ENCODE measurements at regions not wholly inside any gene's neighbourhood (a gene's known extent, or its start where the extent isn't known, plus 50 kb on each side); places are given as distances from the start of the nearest gene placed in this dataset.

DNA sequence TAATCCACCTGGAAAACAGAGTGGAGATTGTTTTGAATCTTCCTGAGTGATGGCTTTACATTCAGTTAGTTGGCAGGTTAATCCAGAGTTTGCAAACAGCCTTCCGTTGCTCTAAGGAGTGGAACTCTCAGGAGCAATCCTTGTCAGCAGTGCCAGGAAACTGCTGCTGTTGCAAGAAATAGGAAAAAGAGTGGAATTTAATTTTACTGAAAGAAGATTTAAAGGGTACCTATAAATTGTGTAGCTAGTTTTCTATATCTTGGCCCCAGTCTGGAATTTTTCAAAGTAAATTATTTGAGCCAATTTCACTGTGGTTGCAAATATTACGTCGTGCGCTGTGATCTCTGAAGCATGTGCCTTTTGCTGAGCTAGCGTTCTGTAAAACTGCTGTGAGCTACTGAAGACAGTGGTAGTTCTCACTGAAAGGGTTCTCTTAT, 55.5 kb upstream of the SLC5A12 start:
- in situ Hi-C loops (cut with HindIII; ENCODE audit: low sequenced_read_pairs): no loop called here

- in situ Hi-C loops (cut with HindIII; ENCODE audit: low sequenced_read_pairs): no loop called here
Observed at GRCh38 chr11:26778000-26778757, 56.3 kb upstream of the SLC5A12 start.

DNA sequence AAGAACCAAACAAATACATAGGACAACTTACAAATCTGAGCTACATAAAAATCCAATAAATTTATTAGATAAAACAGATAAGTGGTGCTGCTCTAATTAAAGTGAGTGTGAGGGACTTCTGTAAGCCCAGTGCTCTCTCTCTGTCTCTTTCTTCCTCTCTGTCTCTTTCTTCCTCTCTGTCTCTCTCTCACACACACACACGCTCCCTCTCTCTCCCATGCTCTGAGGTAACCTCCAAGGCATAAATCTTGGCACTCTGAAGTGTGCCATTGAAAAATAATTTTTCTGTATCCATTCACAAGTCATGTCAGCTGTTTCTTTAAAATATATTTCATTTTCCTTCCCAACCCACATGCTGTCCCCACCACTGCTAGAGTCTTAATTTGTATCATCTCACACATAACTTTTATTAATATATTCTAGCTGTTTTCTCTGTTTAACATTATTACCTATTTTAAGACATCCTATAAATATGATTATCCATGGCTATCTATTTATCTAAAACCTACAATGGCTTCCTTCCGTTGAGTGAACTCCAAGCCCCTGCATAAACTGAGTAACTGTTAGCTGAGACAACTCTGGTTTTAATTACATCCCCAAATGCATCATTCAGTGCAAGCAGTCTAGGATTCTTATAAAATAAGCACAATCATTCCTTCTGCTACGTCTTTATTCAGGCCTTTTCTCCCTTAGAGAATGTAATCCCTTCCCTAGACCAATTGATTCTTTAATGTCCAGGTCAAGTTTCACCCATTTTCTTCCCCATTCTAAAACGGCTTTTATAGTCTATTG, 57.4 kb upstream of the SLC5A12 start:
- in situ Hi-C loops (cut with HindIII; ENCODE audit: low sequenced_read_pairs): no loop called here

GRCh38 chr11:26780376-26781085, 58.7 kb upstream of the SLC5A12 start:
- in situ Hi-C loops (cut with HindIII; ENCODE audit: low sequenced_read_pairs): no loop called here

DNA sequence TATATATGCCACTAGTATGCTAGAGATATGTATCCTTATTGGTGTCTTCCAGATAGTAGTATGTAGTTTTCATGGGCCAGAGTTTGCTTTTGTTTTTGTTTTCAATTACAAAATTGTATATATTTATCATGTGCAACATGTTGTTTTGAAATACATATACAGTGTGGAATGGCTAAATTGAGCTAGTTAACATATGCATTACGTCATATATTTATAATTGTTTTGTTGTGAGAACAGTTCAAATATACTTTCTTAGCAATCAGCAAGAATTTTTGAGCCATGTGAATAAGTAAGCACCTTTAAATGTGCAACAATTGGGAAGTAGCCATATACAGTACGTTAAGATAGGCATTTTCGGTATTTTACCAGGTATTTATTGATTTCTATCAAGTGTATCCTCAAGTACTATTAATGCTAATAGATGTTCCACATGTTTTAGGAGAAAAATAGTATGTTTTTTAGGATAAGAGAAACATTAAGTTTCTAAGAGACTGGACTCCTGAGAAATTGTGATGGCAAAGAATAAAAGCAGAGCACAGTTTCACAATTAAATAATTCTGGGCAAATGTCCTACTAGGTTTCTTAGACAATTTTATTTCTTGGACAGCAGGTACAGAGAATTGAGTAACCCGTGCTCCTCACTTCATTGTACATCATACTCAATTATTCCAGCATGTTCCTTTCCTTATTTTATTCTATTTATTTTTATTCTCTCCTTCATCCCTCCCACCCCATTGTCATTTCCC, 60.5 kb upstream of the SLC5A12 start:
- in situ Hi-C loops (cut with HindIII; ENCODE audit: low sequenced_read_pairs): no loop called here

- in situ Hi-C loops (cut with HindIII; ENCODE audit: low sequenced_read_pairs): no loop called here
Observed at GRCh38 chr11:26783997-26784396, 62.1 kb upstream of the SLC5A12 start.

DNA sequence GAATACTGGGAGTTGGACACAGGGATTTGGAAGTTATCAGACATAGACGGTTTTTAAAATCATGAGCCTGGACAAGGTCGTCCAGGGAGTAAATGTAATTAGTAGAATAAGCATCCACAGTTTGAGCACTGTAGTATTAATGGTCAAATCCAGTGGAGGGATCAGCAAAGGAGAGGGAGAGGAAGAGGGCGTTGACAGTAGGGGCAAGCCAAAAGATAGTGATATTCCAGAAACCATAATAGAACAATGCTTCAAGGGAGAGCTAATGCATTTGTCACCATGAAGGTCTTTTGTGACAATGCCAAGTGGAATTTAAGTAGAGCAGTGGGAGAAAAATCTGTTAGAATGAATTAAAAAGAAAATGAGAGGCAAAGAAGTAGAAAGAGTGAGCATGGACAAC, 68.9 kb upstream of the SLC5A12 start:
- in situ Hi-C loops (cut with HindIII; ENCODE audit: low sequenced_read_pairs): no loop called here

DNA sequence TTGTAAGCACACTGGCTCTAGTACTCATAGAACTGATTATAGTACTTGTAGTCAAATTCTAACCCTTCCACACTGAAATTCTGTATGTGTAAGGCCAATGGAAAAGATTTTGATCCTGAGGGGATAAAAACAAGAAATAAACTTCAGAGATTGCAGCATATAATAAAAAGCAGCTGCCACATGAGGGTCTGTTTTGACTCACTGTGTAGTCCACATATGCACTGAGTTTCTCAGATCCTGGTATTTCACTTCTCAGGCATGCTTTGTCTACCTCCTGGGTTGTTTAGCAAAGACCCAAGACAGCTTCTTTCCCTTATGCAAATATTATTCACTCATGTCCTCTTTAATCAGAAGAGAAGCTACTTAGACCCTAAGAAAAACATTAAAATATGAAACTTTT, 71.1 kb upstream of the SLC5A12 start:
- in situ Hi-C loops (cut with HindIII; ENCODE audit: low sequenced_read_pairs): no loop called here

DNA sequence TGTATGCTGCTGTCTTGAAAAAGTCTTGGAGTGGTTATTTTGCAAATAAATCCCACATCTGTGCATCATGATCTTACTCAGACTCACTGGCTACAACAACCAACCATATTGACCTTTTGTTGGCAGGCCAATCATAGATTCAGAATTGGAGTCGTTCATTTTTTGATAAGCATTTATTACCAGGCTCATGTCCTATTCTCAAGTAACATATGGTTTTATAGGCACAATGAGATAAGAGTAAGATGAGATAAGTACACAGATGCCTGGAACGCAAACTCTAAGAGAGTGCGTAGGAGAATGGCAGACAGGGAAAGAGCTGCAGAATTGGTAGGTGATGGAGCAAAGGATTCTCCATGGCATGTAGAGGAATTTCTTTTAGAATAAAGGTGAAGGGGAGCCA, 71.6 kb upstream of the SLC5A12 start:
- in situ Hi-C loops (cut with HindIII; ENCODE audit: low sequenced_read_pairs): no loop called here

DNA sequence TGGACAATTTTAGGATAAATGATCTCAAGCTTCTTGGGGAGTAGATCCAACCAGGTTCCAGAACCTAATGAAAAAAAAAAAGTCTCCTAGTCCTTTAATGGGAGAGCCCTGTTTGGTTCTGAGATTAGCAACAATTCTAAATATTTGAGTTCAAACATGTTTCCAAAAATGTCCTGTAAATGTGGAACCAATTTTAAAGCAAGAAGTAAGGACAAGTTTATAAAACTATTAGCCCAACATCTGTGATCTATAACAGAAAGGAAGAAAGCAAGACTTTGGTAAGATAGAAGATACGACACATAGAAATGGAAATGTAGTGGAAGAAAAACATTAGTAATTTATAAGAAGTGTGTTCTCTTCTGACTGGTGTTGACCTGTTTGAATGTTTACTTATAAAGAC, 79.7 kb upstream of the SLC5A12 start:
- in situ Hi-C loops (cut with HindIII; ENCODE audit: low sequenced_read_pairs): no loop called here

GRCh38 chr11:26805001-26805400, 83.1 kb upstream of the SLC5A12 start:
- in situ Hi-C loops (cut with HindIII; ENCODE audit: low sequenced_read_pairs): no loop called here

DNA sequence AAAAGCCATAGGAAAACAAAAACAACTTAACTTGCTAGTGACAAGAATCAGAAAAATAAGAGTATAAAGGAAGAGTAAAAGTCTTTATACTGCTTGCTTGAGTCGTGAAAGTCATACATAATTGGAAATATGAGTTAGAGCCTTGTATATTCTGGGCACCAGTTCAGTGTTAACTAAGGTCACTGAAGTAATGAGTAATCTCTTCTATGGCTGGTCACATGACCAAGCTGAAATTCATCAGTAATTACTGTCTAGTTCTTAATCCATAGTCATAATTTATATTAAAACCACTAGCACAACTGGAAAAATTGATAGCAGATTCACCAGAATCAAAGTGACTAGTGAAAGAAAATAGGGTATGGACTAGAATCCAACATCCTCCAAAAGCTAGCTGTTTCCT, 84.4 kb upstream of the SLC5A12 start:
- in situ Hi-C loops (cut with HindIII; ENCODE audit: low sequenced_read_pairs): no loop called here

- in situ Hi-C loops (cut with HindIII; ENCODE audit: low sequenced_read_pairs): no loop called here
Observed at GRCh38 chr11:26820739-26821138, 98.9 kb upstream of the SLC5A12 start.

DNA sequence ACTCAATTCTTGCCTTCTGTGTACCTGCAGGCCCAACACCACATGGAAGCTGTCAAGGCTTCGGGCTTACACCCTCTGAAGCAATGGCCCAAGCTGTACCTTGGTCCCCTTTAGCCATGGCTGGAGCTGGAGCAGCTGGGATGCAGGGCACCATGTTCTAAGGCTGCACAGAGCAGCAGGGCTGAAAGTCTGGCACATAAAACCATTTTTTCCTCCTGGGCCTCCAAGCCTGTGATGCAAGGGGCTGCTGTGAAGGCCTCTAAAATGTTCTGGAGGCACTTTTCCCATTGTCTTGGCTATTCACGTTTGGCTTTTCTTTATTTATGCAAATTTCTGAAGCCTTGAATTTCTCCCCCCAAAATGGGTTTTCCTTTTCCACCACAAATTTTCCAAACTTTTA, 102.1 kb upstream of the SLC5A12 start:
- in situ Hi-C loops (cut with HindIII; ENCODE audit: low sequenced_read_pairs): no loop called here

DNA sequence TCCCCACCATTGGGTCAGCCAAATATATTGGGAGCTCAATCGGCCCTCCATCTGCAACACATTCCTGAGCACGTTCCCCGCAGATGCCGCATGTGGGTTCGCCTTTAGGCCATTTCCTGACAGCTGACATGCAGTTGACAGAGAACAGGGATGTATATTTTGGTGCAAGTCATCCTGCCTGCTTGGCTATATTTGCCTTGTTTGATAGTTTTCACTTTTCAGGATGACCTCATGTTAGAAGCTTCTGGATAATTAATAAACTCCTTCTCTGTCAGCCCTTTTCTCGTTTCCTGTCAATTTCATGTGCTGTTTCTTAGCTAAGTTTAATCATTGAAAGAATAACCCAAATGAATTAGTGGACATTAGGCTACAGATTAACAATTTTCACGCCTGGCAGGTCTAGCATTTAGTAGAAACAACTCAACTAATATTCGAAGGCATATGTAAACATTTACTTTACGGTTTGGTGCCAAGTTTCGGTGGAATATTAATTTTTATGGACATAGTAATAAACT, 105.8 kb upstream of the SLC5A12 start:
- in situ Hi-C loops (cut with HindIII; ENCODE audit: low sequenced_read_pairs): no loop called here

- in situ Hi-C loops (cut with HindIII; ENCODE audit: low sequenced_read_pairs): no loop called here
Observed at GRCh38 chr11:26828288-26828687, 106.4 kb upstream of the SLC5A12 start.

GRCh38 chr11:26830218-26830617, 108.4 kb upstream of the SLC5A12 start:
- in situ Hi-C loops (cut with HindIII; ENCODE audit: low sequenced_read_pairs): no loop called here

DNA sequence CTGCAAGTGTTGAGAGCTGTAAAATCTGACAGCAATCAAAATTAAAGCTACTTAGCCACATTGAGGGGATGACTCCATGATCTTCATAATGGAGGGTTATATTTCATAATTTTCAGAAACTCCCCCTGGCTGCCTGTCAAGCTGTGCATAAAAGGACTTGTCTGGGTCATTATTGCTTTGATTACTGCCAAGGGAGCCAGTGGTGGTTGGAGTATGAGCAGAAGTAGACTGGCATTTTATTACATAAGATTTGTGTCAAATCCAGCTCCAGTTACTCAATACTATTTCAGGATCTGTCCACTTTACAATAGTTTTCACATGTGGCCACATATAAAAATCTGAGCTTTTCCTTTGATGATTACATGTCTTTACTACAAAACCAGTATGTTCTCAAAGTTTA, 108.9 kb upstream of the SLC5A12 start:
- in situ Hi-C loops (cut with HindIII; ENCODE audit: low sequenced_read_pairs): no loop called here

DNA sequence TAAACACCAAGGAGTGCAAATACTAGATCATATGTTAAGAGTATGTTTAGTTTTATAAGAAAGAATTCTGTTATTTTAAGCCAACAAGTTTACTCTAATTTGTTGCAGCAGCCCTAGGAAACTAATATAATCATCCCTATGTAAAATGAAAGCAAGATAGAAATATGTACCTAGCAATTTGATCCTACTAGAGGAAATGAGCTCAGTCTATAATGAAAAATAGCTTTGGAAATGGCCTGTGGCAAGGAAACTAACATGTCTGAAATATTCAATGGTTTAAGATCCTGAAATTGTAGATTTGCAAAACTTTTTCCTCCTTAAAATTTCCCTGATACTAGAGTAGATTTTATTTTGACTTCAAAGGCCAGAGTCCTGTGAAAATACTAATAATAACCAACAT, 112.7 kb upstream of the SLC5A12 start:
- in situ Hi-C loops (cut with HindIII; ENCODE audit: low sequenced_read_pairs): no loop called here

DNA sequence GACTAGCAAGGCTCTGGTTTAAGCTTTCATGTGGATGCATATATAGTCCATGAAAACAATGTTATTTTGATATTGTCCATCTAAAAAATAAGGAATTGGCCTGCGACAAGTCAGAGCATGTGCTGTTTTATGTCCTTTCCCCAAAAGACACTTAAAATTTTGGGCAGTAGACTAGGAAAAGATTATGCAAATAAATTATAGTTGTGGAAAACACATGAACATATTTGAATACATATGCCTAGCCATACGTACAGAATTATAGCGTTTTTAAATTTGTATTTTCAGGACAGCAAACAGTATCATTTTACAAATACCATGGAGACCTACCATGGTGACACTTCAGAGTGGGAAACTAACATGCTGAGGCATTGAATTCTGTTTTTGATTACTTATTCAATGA, 113.8 kb upstream of the SLC5A12 start:
- in situ Hi-C loops (cut with HindIII; ENCODE audit: low sequenced_read_pairs): no loop called here

GRCh38 chr11:26837154-26837553, 115.3 kb upstream of the SLC5A12 start:
- in situ Hi-C loops (cut with HindIII; ENCODE audit: low sequenced_read_pairs): no loop called here
